HCT116 (cell line): ENCODE measurements at regions not wholly inside any gene's neighbourhood (a gene's known extent, or its start where the extent isn't known, plus 50 kb on each side); places are given as distances from the start of the nearest gene placed in this dataset.

Experiments
- CEBPB ChIP-seq: IDR thresholded peaks from 2 replicates; pipeline ENCODE4 v1.6.1; 2012; ENCODE audit warnings: low read depth
- EZH2 ChIP-seq: fragments of 200-600 bp; sonication (generic); IDR thresholded peaks from 2 replicates; pipeline ENCODE4 v1.6.1; 2017; ENCODE audit warnings: antibody characterized with exemption, mixed run types
- POLR2A ChIP-seq: IDR thresholded peaks from 2 replicates; pipeline ENCODE4 v1.7.0; 2011; ENCODE audit warnings: borderline replicate concordance; ENCODE audit not compliant: insufficient read depth, insufficient read length; ENCODE audit errors: extremely low read depth
- POLR2AphosphoS5 ChIP-seq: IDR thresholded peaks from 2 replicates; pipeline ENCODE4 v1.6.1; 2011; ENCODE audit warnings: mild to moderate bottlenecking, low read depth, low read length, moderate library complexity
- RAD21 ChIP-seq: IDR thresholded peaks from 2 replicates; pipeline ENCODE4 v1.6.1; 2012; ENCODE audit warnings: low read depth, mild to moderate bottlenecking
- SP1 ChIP-seq: IDR thresholded peaks from 2 replicates; pipeline ENCODE4 v1.6.1; 2012; ENCODE audit warnings: low read depth
- SRF ChIP-seq: IDR thresholded peaks from 2 replicates; pipeline ENCODE4 v1.6.1; 2012; ENCODE audit warnings: low read depth
- YY1 ChIP-seq: IDR thresholded peaks from 2 replicates; pipeline ENCODE4 v1.6.1; 2011; ENCODE audit warnings: low read length, low read depth, moderate library complexity, mild to moderate bottlenecking; ENCODE audit not compliant: insufficient replicate concordance; ENCODE audit errors: extremely low read depth
- ZNF274 ChIP-seq: fragments of 200-500 bp; sonication (Bioruptor generic); IDR thresholded peaks from 2 replicates; pipeline ENCODE4 v1.6.1; 2014; ENCODE audit warnings: mild to moderate bottlenecking, low read depth, low read length, inconsistent platforms
- TF ChIP-seq, protein P1 (sequence below), 3 experiments: fragments of 200-600 bp in 1 of 3; sonication (generic) in 1 of 3; IDR thresholded peaks in 2 of 3; conservative IDR thresholded peaks in 1 of 3; 2 replicates each; pipeline ENCODE4 v1.5.1; 2012 to 2017; ENCODE audit warnings: low read depth in 2 of 3, low read length in 2 of 3, antibody characterized with exemption in 1 of 3, borderline replicate concordance in 1 of 3, control low read depth in 1 of 3, mild to moderate bottlenecking in 1 of 3, mixed read lengths in 1 of 3, mixed run types in 1 of 3, moderate library complexity in 1 of 3; ENCODE audit not compliant: insufficient read depth in 1 of 3
- TF ChIP-seq, protein P2 (sequence below): IDR thresholded peaks from 2 replicates; pipeline ENCODE4 v1.6.1; 2012
- TF ChIP-seq, protein P3 (sequence below): IDR thresholded peaks from 2 replicates; pipeline ENCODE4 v1.6.1; 2012; ENCODE audit warnings: low read depth
- TF ChIP-seq, protein P4 (sequence below): IDR thresholded peaks from 2 replicates; pipeline ENCODE4 v1.6.1; 2012
- TF ChIP-seq, protein P5 (sequence below): IDR thresholded peaks from 2 replicates; pipeline ENCODE4 v1.6.1; 2011; ENCODE audit warnings: mild to moderate bottlenecking, low read length, moderate library complexity; ENCODE audit not compliant: insufficient replicate concordance; ENCODE audit errors: extremely low read depth

DNA sequence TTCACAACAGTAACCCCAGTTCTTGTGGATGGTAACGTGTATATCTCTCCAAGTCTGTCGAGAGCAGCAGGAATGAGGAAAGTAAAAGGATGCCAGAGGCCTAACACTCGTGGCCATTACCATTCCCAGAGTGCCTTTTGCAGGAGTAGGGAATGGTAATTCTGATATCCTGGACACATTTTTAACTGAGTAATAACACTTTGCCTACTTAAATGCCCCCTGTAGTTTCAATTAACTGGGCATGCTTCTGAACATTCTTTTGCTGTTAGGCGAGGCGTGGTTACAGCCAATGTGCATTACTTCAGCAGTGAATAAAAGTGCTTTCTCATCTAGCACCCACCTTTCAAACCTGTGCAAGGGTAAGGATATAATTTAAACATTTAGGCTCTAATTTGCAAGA lies 258.5 kb upstream of the ADGRL2 start:
- TF ChIP-seq, protein P1, sequence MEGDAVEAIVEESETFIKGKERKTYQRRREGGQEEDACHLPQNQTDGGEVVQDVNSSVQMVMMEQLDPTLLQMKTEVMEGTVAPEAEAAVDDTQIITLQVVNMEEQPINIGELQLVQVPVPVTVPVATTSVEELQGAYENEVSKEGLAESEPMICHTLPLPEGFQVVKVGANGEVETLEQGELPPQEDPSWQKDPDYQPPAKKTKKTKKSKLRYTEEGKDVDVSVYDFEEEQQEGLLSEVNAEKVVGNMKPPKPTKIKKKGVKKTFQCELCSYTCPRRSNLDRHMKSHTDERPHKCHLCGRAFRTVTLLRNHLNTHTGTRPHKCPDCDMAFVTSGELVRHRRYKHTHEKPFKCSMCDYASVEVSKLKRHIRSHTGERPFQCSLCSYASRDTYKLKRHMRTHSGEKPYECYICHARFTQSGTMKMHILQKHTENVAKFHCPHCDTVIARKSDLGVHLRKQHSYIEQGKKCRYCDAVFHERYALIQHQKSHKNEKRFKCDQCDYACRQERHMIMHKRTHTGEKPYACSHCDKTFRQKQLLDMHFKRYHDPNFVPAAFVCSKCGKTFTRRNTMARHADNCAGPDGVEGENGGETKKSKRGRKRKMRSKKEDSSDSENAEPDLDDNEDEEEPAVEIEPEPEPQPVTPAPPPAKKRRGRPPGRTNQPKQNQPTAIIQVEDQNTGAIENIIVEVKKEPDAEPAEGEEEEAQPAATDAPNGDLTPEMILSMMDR (IDR thresholded peaks at IDR 0.05 in 2 of 3, conservative IDR thresholded peaks at IDR 0.05 in 1 of 3; ENCODE audit: borderline replicate concordance in 1 of 3, insufficient read depth in 1 of 3, low read depth in 2 of 3, low read length in 2 of 3) = no peak
- TF ChIP-seq POLR2AphosphoS5 = no peak
- TF ChIP-seq RAD21 = no peak
- no peak for TF ChIP-seq ZNF274
- TF ChIP-seq SP1 = no peak
- no peak for TF ChIP-seq YY1
- no peak for TF ChIP-seq EZH2
- TF ChIP-seq POLR2A = no peak
- TF ChIP-seq, protein P2, sequence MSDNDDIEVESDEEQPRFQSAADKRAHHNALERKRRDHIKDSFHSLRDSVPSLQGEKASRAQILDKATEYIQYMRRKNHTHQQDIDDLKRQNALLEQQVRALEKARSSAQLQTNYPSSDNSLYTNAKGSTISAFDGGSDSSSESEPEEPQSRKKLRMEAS = no peak
- TF ChIP-seq, protein P3, sequence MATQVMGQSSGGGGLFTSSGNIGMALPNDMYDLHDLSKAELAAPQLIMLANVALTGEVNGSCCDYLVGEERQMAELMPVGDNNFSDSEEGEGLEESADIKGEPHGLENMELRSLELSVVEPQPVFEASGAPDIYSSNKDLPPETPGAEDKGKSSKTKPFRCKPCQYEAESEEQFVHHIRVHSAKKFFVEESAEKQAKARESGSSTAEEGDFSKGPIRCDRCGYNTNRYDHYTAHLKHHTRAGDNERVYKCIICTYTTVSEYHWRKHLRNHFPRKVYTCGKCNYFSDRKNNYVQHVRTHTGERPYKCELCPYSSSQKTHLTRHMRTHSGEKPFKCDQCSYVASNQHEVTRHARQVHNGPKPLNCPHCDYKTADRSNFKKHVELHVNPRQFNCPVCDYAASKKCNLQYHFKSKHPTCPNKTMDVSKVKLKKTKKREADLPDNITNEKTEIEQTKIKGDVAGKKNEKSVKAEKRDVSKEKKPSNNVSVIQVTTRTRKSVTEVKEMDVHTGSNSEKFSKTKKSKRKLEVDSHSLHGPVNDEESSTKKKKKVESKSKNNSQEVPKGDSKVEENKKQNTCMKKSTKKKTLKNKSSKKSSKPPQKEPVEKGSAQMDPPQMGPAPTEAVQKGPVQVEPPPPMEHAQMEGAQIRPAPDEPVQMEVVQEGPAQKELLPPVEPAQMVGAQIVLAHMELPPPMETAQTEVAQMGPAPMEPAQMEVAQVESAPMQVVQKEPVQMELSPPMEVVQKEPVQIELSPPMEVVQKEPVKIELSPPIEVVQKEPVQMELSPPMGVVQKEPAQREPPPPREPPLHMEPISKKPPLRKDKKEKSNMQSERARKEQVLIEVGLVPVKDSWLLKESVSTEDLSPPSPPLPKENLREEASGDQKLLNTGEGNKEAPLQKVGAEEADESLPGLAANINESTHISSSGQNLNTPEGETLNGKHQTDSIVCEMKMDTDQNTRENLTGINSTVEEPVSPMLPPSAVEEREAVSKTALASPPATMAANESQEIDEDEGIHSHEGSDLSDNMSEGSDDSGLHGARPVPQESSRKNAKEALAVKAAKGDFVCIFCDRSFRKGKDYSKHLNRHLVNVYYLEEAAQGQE = no peak
- TF ChIP-seq, protein P4, sequence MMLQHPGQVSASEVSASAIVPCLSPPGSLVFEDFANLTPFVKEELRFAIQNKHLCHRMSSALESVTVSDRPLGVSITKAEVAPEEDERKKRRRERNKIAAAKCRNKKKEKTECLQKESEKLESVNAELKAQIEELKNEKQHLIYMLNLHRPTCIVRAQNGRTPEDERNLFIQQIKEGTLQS = no peak
- TF ChIP-seq SRF = no peak
- TF ChIP-seq, protein P5, sequence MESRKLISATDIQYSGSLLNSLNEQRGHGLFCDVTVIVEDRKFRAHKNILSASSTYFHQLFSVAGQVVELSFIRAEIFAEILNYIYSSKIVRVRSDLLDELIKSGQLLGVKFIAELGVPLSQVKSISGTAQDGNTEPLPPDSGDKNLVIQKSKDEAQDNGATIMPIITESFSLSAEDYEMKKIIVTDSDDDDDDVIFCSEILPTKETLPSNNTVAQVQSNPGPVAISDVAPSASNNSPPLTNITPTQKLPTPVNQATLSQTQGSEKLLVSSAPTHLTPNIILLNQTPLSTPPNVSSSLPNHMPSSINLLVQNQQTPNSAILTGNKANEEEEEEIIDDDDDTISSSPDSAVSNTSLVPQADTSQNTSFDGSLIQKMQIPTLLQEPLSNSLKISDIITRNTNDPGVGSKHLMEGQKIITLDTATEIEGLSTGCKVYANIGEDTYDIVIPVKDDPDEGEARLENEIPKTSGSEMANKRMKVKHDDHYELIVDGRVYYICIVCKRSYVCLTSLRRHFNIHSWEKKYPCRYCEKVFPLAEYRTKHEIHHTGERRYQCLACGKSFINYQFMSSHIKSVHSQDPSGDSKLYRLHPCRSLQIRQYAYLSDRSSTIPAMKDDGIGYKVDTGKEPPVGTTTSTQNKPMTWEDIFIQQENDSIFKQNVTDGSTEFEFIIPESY = no peak
- no peak for TF ChIP-seq CEBPB
